ENCODE measurements at regions not wholly inside any gene's neighbourhood (a gene's known extent, or its start where the extent isn't known, plus 50 kb on each side); places are given as distances from the start of the nearest gene placed in this dataset.

- Mint-ChIP-seq H3K4me1 (peaks cover 2% of the 10 kb centered on the region; the same call in 2 of the 3 replicates), H3K36me3 (ENCODE audit: low read depth) (no peaks in the 10 kb centered on the region), H3K4me3 (no peak overlapping the region), H3K27me3 (ENCODE audit: insufficient read depth, low read depth, poor library complexity) (no peaks in the 10 kb centered on the region), H3K9me3 (no peaks in the 10 kb centered on the region), H3K27ac (no peak overlapping the region)
- no peak overlapping the region for H3K4me3 ChIP-seq
- no peaks in the 10 kb centered on the region for H3K9me2 ChIP-seq (ENCODE audit: insufficient read depth)
- no peaks in the 10 kb centered on the region for H3K4me1 ChIP-seq (ENCODE audit: insufficient read depth)
- DNase-seq (ENCODE audit: low spot score) (no peak), ATAC-seq (no peak)
- H4K20me1 ChIP-seq (replicated peaks; ENCODE audit: insufficient read depth): no peaks in the 10 kb centered on the region
- TF ChIP-seq STAT1 (IDR thresholded peaks at IDR 0.05; ENCODE audit: unreplicated experiment) (no peak), CTCF (conservative IDR thresholded peaks at IDR 0.05; ENCODE audit: low read depth in 2 of 2) (no peak), NANOG (IDR thresholded peaks at IDR 0.05; ENCODE audit: borderline replicate concordance) (no peak), EZH2phosphoT487 (IDR thresholded peaks at IDR 0.05; ENCODE audit: unreplicated experiment) (no peak)
- no peak overlapping the region for H2AFZ ChIP-seq
- no peaks in the 10 kb centered on the region for H3F3A ChIP-seq (replicated peaks; ENCODE audit: low read depth)
- no peak overlapping the region for H3K27ac ChIP-seq (ENCODE audit: low read depth)
- H3K79me2 ChIP-seq (replicated peaks; ENCODE audit: insufficient read depth): no peaks in the 10 kb centered on the region
- no peaks in the 10 kb centered on the region for H3K27me3 ChIP-seq (ENCODE audit: insufficient read depth)
- H3K36me3 ChIP-seq (ENCODE audit: insufficient read depth): no peaks in the 10 kb centered on the region
- no peak overlapping the region for H3K4me2 ChIP-seq
Observed at GRCh38 chr12:70989232-70989631, 68.7 kb upstream of the PTPRR start.

- Histone ChIP-seq H2AFZ (no peak overlapping the region), H3K4me3 (no peak overlapping the region), H3F3A (replicated peaks; ENCODE audit: low read depth) (no peaks in the 10 kb centered on the region), H3K4me2 (no peak overlapping the region), H3K36me3 (ENCODE audit: insufficient read depth) (no peaks in the 10 kb centered on the region), H3K79me2 (replicated peaks; ENCODE audit: insufficient read depth) (no peaks in the 10 kb centered on the region), H3K4me1 (ENCODE audit: insufficient read depth) (0 out of 2 replicates have a peak, but pooled peaks cover 3% of the 10 kb centered on the region), H3K27ac (ENCODE audit: low read depth) (no peak overlapping the region), H3K27me3 (ENCODE audit: insufficient read depth) (no peaks in the 10 kb centered on the region), H4K20me1 (replicated peaks; ENCODE audit: insufficient read depth) (no peaks in the 10 kb centered on the region), H3K9me2 (ENCODE audit: insufficient read depth) (no peaks in the 10 kb centered on the region)
- no peak for ATAC-seq
- H3K4me3 Mint-ChIP-seq: no peak overlapping the region
- no peaks in the 10 kb centered on the region for H3K9me3 Mint-ChIP-seq
- DNase-seq (ENCODE audit: low spot score): no peak
- peaks cover 22% of the 10 kb centered on the region for H3K4me1 Mint-ChIP-seq
- no peaks in the 10 kb centered on the region for H3K36me3 Mint-ChIP-seq (ENCODE audit: low read depth)
- H3K27me3 Mint-ChIP-seq (ENCODE audit: insufficient read depth, low read depth, poor library complexity): no peaks in the 10 kb centered on the region
- no peak overlapping the region for H3K27ac Mint-ChIP-seq
- TF ChIP-seq JUNB (IDR thresholded peaks at IDR 0.05; ENCODE audit: unreplicated experiment) (no peak), ZNF331 (CRISPR knock-in tag; IDR thresholded peaks at IDR 0.05; ENCODE audit: low read depth) (no peak), EZH2 (IDR thresholded peaks at IDR 0.05; ENCODE audit: low read depth, unreplicated experiment) (no peak), ZNF114 (CRISPR knock-in tag; IDR thresholded peaks at IDR 0.05) (no peak), CTCF (conservative IDR thresholded peaks at IDR 0.05; ENCODE audit: low read depth in 2 of 2) (no peak), ZNF462 (CRISPR knock-in tag; IDR thresholded peaks at IDR 0.05) (no peak), NANOG (IDR thresholded peaks at IDR 0.05; ENCODE audit: borderline replicate concordance) (no peak), POLR2AphosphoS5 (IDR thresholded peaks at IDR 0.05; ENCODE audit: low read depth) (no peak), ETS1 (IDR thresholded peaks at IDR 0.05) (no peak)
Observed at GRCh38 chr12:70985850-70986249, 65.3 kb upstream of the PTPRR start.
